Inferior parietal cortex (tissue), 1 donor: ENCODE measurements at regions not wholly inside any gene's neighbourhood (a gene's known extent, or its start where the extent isn't known, plus 50 kb on each side); places are given as distances from the start of the nearest gene placed in this dataset.
"Not testable (repeated sequence)": the region's sequence is repeated elsewhere in the genome, so short reads cannot be mapped to it uniquely, and the experiment has no call there.

Source experiments
- DNase-seq: peaks from one replicate; pipeline ENCODE4 v3.0.0-alpha.2; 2016; ENCODE audit errors: extremely low spot score

DNA sequence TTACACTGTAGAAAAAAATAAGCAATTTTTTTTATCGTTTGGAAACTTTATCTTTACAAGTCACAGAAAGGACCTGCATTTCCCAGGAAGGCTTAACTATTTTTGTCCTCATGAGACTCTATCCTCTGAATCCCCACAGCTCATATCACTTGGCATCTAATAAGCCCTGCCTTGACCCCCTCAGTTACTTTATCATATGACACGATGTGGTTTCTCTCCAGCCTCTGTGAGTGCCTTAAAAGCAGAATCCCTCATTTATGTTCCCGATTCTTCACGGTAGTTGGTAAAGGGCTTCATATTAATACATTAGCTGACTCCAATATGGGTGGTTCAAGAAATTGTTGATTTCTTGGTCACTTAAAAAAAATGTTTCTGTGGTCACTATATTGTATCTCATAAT lies 296.6 kb upstream of the GRAMD2B start:
- DNase-seq: no peak

- DNase-seq: not testable (repeated sequence)
These were observed 295.8 kb upstream of the GRAMD2B start for GRCh38 chr5:126127371-126127770.

DNA sequence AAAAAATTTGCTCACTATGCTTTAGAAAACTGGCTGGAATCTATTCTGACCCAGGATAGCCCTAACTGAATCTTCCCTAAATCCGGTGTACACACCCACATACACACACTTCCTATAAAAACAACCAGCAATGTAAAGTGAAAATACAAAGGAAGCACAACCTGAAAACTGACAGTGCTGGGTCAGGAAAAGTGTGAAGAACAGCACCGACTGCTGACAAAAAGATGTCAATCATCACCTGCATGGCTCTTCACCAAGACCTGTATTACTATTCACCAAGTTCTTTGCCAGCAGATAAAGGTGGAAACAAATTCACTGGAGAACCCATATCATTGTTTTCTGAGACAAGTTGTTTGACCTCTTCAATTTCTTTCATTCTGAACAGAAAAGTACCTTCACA lies 293.8 kb upstream of the GRAMD2B start:
- DNase-seq: no peak

DNA sequence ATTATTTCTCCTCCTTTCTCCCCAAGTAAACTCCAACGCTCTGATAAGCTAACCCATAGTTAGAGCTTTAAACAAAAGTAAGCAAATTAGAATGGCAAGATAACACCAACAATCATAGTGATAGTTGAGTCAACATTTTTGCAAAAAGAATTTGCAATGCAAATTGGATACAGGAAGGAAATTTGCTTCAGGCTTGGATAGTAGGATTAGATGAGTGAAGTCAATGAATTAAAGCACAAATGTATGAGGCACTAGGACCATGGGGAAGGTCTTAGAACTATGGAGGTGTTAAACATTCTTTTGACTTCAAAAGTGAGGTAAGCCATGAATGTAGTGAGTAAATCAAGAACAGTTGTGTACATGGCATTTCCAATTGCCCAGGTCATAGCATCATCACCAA lies 289.8 kb upstream of the GRAMD2B start:
- DNase-seq: no peak

DNA sequence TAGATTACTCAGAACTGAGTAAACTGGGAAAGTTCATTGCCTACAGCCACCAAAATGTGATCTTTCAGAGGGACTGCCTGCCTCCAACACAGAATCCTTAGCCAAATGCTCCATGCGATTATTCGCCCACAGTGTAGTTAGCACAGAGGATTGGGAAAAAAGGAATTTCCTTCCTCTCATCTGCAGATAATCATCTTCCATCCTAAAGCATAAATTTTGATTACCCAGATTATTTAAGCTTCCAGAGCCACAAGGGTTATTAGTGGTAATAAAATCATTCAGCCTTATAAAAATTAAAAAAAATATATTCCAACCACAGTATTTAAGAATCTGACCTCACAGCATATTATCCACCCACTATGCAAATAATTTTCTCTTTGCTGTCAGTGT lies 285.3 kb upstream of the GRAMD2B start:
- DNase-seq: no peak

DNA sequence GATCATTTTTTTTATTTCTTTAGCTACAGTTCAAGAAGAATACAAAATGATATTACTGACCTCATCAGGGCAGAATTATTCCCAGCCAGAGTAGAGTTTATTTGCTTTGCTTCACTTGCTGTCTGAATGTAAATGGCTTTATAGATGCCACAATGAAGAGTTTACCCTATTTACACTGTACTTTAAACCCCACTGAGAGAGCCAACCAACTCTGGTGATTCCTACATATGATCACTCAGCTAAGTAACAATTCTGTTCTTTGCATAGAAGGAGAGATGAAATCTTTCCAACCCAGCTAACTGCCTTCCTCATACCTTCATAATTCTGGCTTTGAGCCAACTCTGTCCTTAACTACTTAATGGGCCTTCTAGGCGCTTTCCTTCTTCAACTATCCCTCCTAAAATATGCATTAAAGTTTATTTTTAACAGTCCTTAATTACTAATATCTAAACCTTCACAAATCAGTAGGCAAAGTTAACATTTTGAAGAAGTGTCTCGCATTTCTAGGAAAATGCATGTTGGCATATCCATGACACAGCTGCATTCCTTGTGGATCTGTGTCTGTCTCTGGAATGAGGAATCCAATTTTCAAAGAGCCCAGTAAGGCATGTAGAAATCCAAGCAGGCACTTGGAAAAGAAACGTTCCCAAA lies 284.8 kb upstream of the GRAMD2B start:
- no peak for DNase-seq

- no peak for DNase-seq
These were observed 284.1 kb upstream of the GRAMD2B start for GRCh38 chr5:126139086-126139485.

DNA sequence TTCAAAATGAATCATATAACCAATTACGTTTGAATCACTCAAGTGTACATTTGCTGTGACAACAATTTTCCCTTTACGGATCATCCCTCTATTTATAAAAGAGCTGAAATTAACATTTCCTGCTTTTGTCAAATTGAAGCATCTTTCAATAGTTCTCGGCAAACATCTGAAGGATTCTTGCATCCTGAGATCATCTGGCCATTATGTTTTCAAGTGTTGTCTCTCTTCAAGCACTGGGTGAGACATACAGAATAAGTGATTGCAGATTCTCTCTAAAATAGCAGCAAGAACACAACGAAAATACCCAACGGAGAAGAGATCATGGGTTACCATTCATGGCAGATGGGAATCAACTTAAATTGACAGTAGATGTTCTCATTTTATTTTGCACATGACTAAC lies 283.4 kb upstream of the GRAMD2B start:
- peak; percentile 6 for DNase-seq

GRCh38 chr5:126143622-126144021 lies 279.6 kb upstream of the GRAMD2B start:
- no peak for DNase-seq

GRCh38 chr5:126150319-126150718 lies 272.9 kb upstream of the GRAMD2B start:
- DNase-seq: not testable (repeated sequence)

- not testable (repeated sequence) for DNase-seq
These were observed 267.9 kb upstream of the GRAMD2B start for GRCh38 chr5:126155298-126155697.

- DNase-seq: no peak
These were observed 256.8 kb upstream of the GRAMD2B start for GRCh38 chr5:126166368-126166767.

- DNase-seq: no peak
These were observed 254.4 kb upstream of the GRAMD2B start for GRCh38 chr5:126168785-126169184.

DNA sequence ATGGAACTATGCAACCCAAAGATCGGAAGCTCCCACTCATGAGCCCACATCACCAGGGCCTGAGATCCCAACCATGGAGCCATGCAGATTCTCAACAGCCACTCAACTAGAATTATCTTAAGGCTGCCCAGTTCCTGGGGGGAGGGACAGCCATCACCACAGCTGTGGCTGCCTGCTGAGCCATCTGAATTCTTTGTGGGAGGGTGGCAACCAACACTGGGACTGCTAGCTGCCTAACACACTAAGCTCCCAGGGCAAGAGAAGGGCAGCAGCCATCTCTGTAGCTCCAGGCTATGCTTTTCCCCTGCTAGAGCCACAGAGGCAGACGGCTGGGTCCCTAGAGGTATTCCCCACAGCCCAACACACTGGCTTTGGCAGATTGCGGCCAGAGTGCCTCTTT lies 251.3 kb upstream of the GRAMD2B start:
- no peak for DNase-seq

- DNase-seq: no peak
These were observed 250.4 kb upstream of the GRAMD2B start for GRCh38 chr5:126172812-126173211.

- no peak for DNase-seq
These were observed 244.7 kb upstream of the GRAMD2B start for GRCh38 chr5:126178521-126178920.

DNA sequence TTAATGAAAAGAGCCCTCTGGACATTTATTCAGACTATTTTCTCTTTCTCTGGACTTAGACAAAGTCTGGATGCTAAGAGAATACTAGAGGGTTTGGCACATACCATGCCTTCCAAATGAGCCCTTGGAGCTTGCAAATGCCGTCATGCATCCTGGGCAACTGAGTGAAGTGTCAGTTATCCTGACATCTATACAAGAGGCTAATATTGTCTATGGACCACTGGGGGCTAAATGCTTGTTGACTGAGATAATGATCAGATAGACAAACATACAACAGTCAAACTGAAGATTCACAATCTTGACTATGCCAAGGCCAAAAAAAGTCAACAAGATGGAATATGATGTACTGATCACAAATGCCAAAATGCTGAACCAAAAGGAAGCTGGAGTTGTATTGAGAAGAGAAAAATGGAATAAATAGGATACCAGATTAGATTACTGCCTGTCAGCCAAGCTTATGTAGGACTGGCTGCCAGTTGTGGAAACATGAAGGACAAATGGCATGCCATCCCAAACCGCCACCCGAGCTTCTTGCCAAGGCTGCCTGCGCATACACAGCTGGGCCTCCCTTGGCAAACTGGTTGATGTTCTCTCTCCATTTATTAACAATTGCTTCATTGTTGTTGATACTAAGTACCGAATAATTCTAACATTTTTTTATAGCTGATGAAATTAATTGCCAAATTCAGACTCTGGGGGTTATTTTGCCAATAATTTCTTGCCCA lies 240.1 kb upstream of the GRAMD2B start:
- DNase-seq: peak; percentile 63

- no peak for DNase-seq
These were observed 238.7 kb upstream of the GRAMD2B start for GRCh38 chr5:126184474-126184873.

DNA sequence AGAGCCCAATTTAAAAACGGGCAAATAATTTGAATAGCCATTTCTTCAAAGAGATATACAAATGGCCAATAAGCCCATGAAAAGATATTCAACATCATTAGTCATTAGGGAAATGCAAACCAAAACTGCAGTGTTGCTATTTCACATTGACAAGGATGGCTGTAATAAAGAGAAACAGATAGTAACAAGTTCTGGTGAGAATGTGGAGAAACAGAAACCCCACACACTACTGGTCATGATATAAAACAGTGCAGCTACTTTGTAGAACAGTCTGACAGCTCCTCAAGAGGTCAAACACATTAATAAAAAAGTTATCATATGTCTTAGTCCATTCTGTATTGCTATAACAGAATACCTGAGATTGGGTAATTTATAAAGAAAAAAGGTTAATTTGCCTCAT lies 237.0 kb upstream of the GRAMD2B start:
- DNase-seq: no peak

DNA sequence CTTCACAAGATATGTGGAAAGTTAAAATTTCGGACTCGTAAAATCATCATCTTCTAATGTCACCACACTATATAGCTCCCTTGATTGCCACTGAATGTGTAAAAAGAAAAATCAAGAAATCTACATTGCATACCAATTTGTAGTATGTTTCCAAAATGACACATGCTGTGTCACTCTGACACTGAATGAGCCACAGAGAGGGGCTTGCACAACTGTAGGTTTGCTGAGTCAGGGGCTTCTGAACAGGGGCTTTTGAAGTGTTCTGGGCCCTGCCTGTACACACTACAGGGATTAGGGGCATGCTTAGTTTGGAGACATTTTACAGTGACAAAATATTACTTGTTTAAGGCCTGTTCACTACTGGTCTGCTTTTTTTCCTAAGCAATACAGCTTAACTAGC lies 234.4 kb upstream of the GRAMD2B start:
- no peak for DNase-seq

DNA sequence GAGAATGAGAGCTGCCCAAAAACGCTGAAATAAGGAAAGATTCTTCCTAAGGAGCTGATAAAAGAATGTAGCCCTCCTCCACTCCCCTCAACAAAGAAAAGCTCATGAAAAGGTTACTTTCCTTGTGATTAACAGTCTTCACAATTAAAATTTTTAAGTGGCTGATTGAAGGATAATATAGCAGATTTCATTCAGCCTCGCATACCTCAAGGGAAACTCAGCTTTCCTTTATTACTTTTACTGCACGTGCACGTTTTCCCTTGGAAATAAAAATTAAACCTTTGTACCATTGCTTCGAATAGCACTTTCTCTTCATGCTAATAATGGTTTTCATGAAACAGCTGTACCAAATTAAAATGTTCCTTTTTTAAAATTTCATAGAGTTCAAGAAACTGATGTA lies 234.0 kb upstream of the GRAMD2B start:
- no peak for DNase-seq

DNA sequence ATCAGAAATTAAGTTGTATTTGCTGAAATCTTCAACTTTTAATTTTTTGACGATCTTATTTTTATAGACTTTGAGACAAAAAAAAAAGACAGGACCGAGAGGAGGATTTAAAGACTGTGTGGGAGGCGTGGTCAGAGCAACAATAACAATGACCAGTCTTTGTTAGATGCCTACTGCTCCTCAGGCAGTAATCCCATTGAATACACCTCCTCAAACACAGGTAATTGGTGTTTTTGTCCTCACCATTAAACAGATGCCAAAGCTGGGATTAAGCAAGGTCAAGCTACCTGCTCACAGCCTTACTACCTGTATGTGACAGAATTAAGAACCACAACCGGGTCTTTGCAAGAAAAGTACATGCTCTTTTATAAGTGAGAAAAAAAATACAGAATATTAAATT lies 233.3 kb upstream of the GRAMD2B start:
- DNase-seq: no peak

GRCh38 chr5:126192226-126192625 lies 231.0 kb upstream of the GRAMD2B start:
- no peak for DNase-seq
